HT-29 (cell line): ENCODE measurements at regions not wholly inside any gene's neighbourhood (a gene's known extent, or its start where the extent isn't known, plus 50 kb on each side); places are given as distances from the start of the nearest gene placed in this dataset.

ENCODE experiments used
- DNase-seq: peaks from one replicate; pipeline ENCODE4 v3.0.0-alpha.2; 2015; ENCODE audit warnings: low spot score

DNA sequence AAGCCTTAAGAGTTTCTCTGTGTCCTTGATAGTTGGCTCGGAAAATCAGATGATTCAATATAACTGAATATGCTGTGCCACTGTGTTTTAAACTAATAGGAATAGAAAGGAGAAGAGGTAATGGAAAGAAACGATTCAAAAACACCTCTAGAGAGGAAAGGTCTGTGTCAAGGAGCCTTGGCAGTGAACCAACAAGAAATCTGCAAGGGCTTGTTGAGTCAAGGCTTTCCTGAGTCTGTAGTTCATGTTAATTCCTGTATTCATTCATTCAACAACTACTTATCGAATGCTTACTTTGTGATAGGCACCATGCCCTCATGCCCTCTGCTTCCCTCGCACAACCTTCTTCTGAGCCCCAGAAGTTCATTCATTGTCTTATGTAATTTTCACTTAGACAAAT, 336.0 kb downstream of the PDHA2 start:
- no peak for DNase-seq

GRCh38 chr4:96183611-96184010, 343.7 kb downstream of the PDHA2 start:
- peak; percentile 5 for DNase-seq

- DNase-seq: no peak
These were observed 346.7 kb downstream of the PDHA2 start for GRCh38 chr4:96186593-96186992.

DNA sequence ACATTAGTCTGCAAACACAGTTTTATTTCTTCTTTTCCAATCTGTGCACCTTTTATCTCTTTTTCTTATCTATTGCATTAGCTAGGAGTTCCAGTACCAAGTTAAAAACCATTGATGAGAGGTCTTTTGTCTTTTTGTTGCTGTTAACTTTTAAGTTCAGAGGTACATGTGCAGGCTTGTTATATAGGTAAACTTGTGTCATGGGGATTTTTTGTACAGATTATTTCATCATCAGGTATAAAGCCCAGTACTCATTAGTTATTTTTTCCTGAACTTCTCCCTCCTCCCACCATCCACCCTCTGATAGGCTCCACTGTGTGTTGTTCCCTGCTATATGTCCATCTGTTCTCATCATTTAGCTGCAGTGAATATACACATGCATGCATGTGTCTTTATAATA, 349.9 kb downstream of the PDHA2 start:
- DNase-seq: no peak

- DNase-seq: no peak
These were observed 353.2 kb downstream of the PDHA2 start for GRCh38 chr4:96193061-96193460.

DNA sequence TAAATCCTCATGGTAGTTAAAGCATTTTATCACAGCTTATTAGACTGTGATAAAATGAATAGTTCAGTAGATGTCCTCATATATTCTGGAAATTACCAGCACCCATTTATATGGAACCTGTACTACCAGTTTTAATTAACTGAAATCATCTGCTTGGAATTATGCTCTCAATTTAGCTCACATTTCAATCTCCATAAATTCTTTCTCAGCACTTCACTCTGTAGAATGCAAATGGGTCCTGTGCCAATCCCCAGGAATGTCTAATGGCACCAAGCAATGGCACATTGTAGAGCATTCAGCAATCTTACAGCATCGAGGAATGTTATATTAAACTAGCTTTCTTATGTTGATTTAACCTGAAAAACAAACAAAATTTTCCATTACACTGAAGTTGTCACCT, 355.1 kb downstream of the PDHA2 start:
- DNase-seq: no peak

- no peak for DNase-seq
These were observed 365.4 kb downstream of the PDHA2 start for GRCh38 chr4:96205143-96205936.

- no peak for DNase-seq
These were observed 387.6 kb downstream of the PDHA2 start for GRCh38 chr4:96227515-96227914.

DNA sequence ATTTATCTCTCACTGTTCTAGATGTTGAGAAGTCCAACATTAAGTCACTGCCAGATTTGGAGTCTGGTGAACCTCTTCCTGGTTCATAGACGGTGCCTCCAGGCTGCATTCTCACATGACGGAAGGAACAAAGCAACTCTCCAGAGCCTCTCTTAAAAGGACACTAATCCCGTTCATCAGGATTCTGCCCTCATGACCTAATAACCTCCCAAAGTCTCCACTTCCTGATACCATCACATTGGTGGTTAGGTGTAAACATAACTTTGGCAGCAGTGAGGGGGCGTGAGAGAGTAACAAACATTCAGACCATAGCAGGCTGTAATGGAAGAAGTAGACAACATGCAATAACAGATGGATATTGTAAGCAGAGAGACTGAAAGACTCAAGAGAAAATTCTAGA, 388.6 kb downstream of the PDHA2 start:
- peak; percentile 4 for DNase-seq

DNA sequence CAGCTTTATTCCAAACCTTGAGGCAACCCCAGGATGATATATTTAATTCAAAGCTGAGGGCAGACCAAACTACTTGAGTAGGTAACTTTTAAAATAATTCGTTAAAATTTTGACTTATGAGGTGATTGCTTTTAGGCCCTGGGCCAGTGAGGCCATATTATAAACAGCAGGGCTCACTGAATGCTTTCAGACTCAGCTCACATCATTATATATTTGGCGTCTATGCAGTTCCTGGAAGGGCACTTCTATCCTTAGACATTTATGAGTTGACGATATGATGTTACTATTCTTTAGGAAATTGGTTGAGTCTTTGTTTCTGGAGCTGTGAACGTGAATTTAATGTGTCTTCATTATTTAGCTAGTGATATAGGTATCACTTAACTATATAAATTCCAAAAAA, 400.1 kb downstream of the PDHA2 start:
- DNase-seq: no peak

GRCh38 chr4:96241819-96242218, 401.9 kb downstream of the PDHA2 start:
- DNase-seq: no peak

DNA sequence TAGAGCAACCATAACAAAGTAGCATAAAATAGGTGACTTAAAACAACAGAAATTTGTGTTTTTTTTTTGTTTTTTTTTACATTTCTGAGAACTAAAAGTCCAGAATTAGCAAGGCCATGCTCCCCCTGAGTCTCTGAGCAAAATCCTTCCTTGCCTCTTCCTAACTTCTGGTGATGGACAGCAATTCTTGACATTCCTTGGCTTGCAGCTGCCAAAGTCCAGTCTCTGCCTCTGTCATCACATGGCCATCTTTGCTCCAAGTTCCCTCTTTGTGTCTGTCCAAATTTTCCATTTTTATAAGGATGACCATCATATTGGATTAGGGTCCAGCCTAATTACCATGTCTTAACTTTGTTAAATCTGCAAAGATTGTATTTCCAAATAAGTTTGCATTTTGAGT, 407.2 kb downstream of the PDHA2 start:
- no peak for DNase-seq

- no peak for DNase-seq
These were observed 408.3 kb downstream of the PDHA2 start for GRCh38 chr4:96248225-96248624.

DNA sequence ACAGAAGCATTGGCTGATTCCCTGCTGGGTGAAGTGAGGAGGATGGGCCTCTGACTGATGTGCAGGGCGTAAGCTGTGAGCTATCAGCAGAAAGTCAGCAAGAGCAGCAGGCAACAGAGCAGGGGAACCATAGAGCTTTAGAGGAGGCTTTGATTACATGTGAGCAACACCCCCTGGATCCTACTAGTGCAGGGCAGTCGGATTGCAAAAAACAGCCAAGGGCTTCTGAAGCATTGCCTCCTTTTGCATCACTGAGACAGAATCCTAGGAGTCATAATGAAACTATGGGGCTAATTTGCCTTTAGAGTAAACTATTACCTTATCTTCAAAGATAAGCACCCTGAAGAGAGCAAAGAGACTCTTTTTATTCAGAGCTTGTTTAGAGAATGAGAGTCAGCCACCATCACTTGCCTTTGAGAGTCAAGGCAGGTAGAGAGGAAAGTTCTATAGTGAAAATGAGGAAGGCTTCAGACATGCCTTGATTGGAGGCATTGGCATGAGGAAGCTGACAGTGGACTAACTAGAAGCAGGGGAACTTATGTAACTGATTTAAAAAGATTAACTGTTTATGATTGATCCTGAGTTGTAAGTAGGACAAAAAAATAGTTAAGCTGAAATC, 420.3 kb downstream of the PDHA2 start:
- DNase-seq: no peak

- no peak for DNase-seq
These were observed 422.2 kb downstream of the PDHA2 start for GRCh38 chr4:96262057-96262456.

GRCh38 chr4:96263291-96263690, 423.4 kb downstream of the PDHA2 start:
- DNase-seq: no peak

DNA sequence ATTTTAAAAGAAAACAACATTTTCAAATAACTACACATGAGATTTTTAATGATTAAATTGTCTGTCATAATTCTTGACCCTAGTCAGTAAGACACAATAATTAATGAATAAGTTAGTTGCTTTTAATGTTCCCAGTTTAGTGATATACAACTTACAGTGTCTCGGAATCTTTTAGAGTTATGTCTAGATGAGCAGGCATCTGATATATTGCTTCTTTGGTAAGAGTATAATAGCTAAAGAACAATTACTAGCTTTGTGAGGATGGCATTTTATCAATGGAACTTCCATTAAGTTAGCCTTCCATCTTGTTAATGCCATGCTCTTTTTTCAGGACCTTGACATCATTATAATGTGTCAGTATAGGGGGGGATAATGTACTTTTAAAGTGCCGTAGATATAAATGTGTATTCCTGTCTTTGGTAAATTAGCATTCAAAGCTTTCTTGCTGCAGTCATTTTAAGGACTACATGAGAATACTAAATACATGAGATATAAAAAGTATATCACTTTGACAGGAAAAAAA, 425.1 kb downstream of the PDHA2 start:
- DNase-seq: no peak

GRCh38 chr4:96293806-96294205, 453.9 kb downstream of the PDHA2 start:
- no peak for DNase-seq

- DNase-seq: no peak
These were observed 455.3 kb downstream of the PDHA2 start for GRCh38 chr4:96295143-96295741.

GRCh38 chr4:96301715-96302114, 461.8 kb downstream of the PDHA2 start:
- DNase-seq: no peak

GRCh38 chr4:96305030-96305429, 465.1 kb downstream of the PDHA2 start:
- DNase-seq: no peak

- DNase-seq: no peak
These were observed 472.3 kb downstream of the PDHA2 start for GRCh38 chr4:96312046-96312685.
